ENCODE measurements at regions not wholly inside any gene's neighbourhood (a gene's known extent, or its start where the extent isn't known, plus 50 kb on each side); places are given as distances from the start of the nearest gene placed in this dataset.

- no peak for DNase-seq (ENCODE audit: low spot score)
- Histone ChIP-seq H3K4me1 (ENCODE audit: insufficient read depth) (no peaks in the 10 kb centered on the region), H3K9me2 (replicated peaks; ENCODE audit: insufficient read depth) (no peaks in the 10 kb centered on the region), H4K20me1 (ENCODE audit: insufficient read depth, poor library complexity, severe bottlenecking) (no peaks in the 10 kb centered on the region), H3K4me2 (no peak overlapping the region), H3K27me3 (no peaks in the 10 kb centered on the region), H3K9me3 (ENCODE audit: low read depth) (no peaks in the 10 kb centered on the region), H2AFZ (no peak overlapping the region), H3K79me2 (no peaks in the 10 kb centered on the region), H3K27ac (no peak overlapping the region), H3K4me3 (no peak overlapping the region), H3K36me3 (replicated peaks; ENCODE audit: insufficient read depth, low read depth) (no peaks in the 10 kb centered on the region)
- WGBS (ENCODE audit: low lambda C conversion rate, missing lambda C conversion rate) = 73% methylated on average over 5 of the region's 5 CpGs
- TF ChIP-seq CTCF (IDR thresholded peaks at IDR 0.05; ENCODE audit: poor library complexity) (no peak), EZH2 (IDR thresholded peaks at IDR 0.05; ENCODE audit: borderline replicate concordance) (no peak), EZH2phosphoT487 (IDR thresholded peaks at IDR 0.05; ENCODE audit: low read depth, severe bottlenecking, unreplicated experiment) (no peak)
Measured at GRCh38 chr11:112382561-112382960, 121.9 kb upstream of the PLET1 start.

DNA sequence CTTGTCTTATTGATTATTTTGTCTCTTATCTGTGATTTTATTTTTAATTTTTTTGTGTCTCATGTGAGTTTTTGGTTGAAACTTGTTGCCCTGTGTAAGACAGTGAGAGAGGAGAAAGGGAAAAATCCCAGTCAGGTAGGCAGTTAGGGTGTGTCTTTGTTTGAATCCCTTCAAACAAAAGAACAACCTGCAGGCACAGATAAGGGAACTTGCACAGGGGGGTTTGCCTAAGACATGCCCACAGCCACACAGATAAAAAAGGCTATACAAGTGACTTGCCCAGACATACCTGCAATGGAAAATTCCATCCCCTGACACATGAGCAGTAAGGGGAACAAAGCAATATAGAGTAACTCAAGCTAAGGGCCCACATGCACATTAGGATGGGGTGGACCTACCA, 127.8 kb upstream of the PLET1 start:
- H3K9me3 ChIP-seq (ENCODE audit: low read depth) = no peaks in the 10 kb centered on the region
- no peak for DNase-seq (ENCODE audit: low spot score)

GRCh38 chr11:112391086-112391485, 130.4 kb upstream of the PLET1 start:
- no peak for TF ChIP-seq EZH2phosphoT487 (IDR thresholded peaks at IDR 0.05; ENCODE audit: low read depth, severe bottlenecking, unreplicated experiment)
- TF ChIP-seq CTCF (IDR thresholded peaks at IDR 0.05; ENCODE audit: poor library complexity) = no peak
- TF ChIP-seq EZH2 (IDR thresholded peaks at IDR 0.05; ENCODE audit: borderline replicate concordance) = no peak
- H3K4me2 ChIP-seq = no peak overlapping the region
- H3K79me2 ChIP-seq = no peaks in the 10 kb centered on the region
- H3K4me1 ChIP-seq (ENCODE audit: insufficient read depth) = no peaks in the 10 kb centered on the region
- WGBS (ENCODE audit: low lambda C conversion rate, missing lambda C conversion rate) = 41% methylated on average over 2 of the region's 2 CpGs
- H3K27ac ChIP-seq = no peak overlapping the region
- H3K4me3 ChIP-seq = no peak overlapping the region
- no peaks in the 10 kb centered on the region for H4K20me1 ChIP-seq (ENCODE audit: insufficient read depth, poor library complexity, severe bottlenecking)
- no peaks in the 10 kb centered on the region for H3K9me2 ChIP-seq (replicated peaks; ENCODE audit: insufficient read depth)
- DNase-seq (ENCODE audit: low spot score) = no peak
- H3K36me3 ChIP-seq (replicated peaks; ENCODE audit: insufficient read depth, low read depth) = no peaks in the 10 kb centered on the region
- no peaks in the 10 kb centered on the region for H3K27me3 ChIP-seq
- H2AFZ ChIP-seq = no peak overlapping the region
- H3K9me3 ChIP-seq (ENCODE audit: low read depth) = no peaks in the 10 kb centered on the region

More for the DNA sequence above, 127.8 kb upstream of the PLET1 start:
- no peaks in the 10 kb centered on the region for H3K36me3 ChIP-seq (replicated peaks; ENCODE audit: insufficient read depth, low read depth)
- H3K4me1 ChIP-seq (ENCODE audit: insufficient read depth) = no peaks in the 10 kb centered on the region
- no peaks in the 10 kb centered on the region for H3K9me2 ChIP-seq (replicated peaks; ENCODE audit: insufficient read depth)
- no peaks in the 10 kb centered on the region for H3K79me2 ChIP-seq
- H3K4me3 ChIP-seq = no peak overlapping the region
- no peak overlapping the region for H3K27ac ChIP-seq
- H4K20me1 ChIP-seq (ENCODE audit: insufficient read depth, poor library complexity, severe bottlenecking) = no peaks in the 10 kb centered on the region
- no peaks in the 10 kb centered on the region for H3K27me3 ChIP-seq
- H2AFZ ChIP-seq = no peak overlapping the region
- TF ChIP-seq EZH2phosphoT487 (IDR thresholded peaks at IDR 0.05; ENCODE audit: low read depth, severe bottlenecking, unreplicated experiment) (no peak), EZH2 (IDR thresholded peaks at IDR 0.05; ENCODE audit: borderline replicate concordance) (no peak), CTCF (IDR thresholded peaks at IDR 0.05; ENCODE audit: poor library complexity) (no peak)
- no peak overlapping the region for H3K4me2 ChIP-seq

- no peaks in the 10 kb centered on the region for H3K79me2 ChIP-seq
- H3K27ac ChIP-seq = no peak overlapping the region
- H3K36me3 ChIP-seq (replicated peaks; ENCODE audit: insufficient read depth, low read depth) = no peaks in the 10 kb centered on the region
- TF ChIP-seq EZH2 (IDR thresholded peaks at IDR 0.05; ENCODE audit: borderline replicate concordance) (no peak), CTCF (IDR thresholded peaks at IDR 0.05; ENCODE audit: poor library complexity) (no peak), EZH2phosphoT487 (IDR thresholded peaks at IDR 0.05; ENCODE audit: low read depth, severe bottlenecking, unreplicated experiment) (no peak)
- no peak overlapping the region for H3K4me2 ChIP-seq
- no peaks in the 10 kb centered on the region for H3K9me3 ChIP-seq (ENCODE audit: low read depth)
- H3K27me3 ChIP-seq = no peaks in the 10 kb centered on the region
- whole genome bisulfite sequencing (ENCODE audit: low lambda C conversion rate, missing lambda C conversion rate) = 80% methylated on average over 5 of the region's 5 CpGs
- no peaks in the 10 kb centered on the region for H4K20me1 ChIP-seq (ENCODE audit: insufficient read depth, poor library complexity, severe bottlenecking)
- no peak for DNase-seq (ENCODE audit: low spot score)
- H3K9me2 ChIP-seq (replicated peaks; ENCODE audit: insufficient read depth) = no peaks in the 10 kb centered on the region
- H2AFZ ChIP-seq = no peak overlapping the region
- H3K4me1 ChIP-seq (ENCODE audit: insufficient read depth) = no peaks in the 10 kb centered on the region
- H3K4me3 ChIP-seq = no peak overlapping the region
Measured at GRCh38 chr11:112392904-112393303, 132.2 kb upstream of the PLET1 start.

Measured in hepatocyte (in vitro differentiated cells).